ENCODE measurements at regions not wholly inside any gene's neighbourhood (a gene's known extent, or its start where the extent isn't known, plus 50 kb on each side); places are given as distances from the start of the nearest gene placed in this dataset.

DNA sequence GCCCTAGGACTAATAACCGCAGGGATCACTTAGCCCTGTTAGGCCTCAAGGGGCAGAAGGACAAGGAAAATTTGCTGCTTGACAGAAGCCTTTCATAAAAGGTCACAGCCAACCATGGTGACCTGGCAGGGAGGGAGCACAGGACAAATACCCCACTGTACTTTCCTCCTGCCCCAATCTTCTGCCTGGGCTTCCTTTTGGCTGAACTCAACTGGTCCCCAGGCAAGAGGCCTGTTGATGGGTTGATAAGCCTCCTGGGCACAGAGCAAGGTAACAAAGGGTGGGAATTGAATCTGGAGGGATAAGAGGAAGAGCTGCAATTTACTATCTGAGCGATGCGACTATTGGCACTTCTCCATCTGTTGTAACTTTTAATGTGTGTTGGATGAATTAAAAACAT is 392.9 kb downstream of the RASEF start:
- TF ChIP-seq CTCF (IDR thresholded peaks at IDR 0.05) (no peak), EP300 (IDR thresholded peaks at IDR 0.05; ENCODE audit: low read depth) (no peak)

Data from transverse colon (tissue), 3 donors.